GM19452 (cell line): ENCODE measurements at regions not wholly inside any gene's neighbourhood (a gene's known extent, or its start where the extent isn't known, plus 50 kb on each side); places are given as distances from the start of the nearest gene placed in this dataset.
"Not testable (repeated sequence)": the region's sequence is repeated elsewhere in the genome, so short reads cannot be mapped to it uniquely, and the experiment has no call there.

ENCODE experiments used
- ATAC-seq: cut with Tn5 transposase; IDR thresholded peaks from one replicate; pipeline ENCODE4 v1.9.1; 2021; ENCODE audit not compliant: unreplicated experiment

GRCh38 chr13:22903925-22904324 is 276.9 kb upstream of the SGCG start:
- no peak for ATAC-seq

GRCh38 chr13:22915442-22916082 is 265.2 kb upstream of the SGCG start:
- peak; percentile 72 for ATAC-seq

DNA sequence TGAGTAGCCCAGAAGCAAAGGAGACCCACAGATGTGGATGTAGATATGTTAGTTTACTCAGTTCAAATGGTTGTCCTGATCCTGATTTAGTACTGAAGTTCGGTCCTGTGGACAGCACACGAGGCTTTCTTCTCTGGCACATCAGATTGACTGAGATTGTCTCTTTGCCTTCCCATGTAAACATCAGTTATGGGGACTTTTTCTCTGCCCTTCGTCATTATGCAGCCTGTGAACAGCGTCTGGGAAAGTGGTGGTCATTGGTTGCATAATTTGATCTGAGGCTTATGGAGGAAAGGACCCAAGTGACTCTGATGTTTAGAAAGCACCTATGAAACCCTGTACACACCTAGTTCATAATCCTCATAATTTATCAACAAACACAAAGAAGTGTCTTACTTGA is 264.5 kb upstream of the SGCG start:
- ATAC-seq, result not testable (repeated sequence)

DNA sequence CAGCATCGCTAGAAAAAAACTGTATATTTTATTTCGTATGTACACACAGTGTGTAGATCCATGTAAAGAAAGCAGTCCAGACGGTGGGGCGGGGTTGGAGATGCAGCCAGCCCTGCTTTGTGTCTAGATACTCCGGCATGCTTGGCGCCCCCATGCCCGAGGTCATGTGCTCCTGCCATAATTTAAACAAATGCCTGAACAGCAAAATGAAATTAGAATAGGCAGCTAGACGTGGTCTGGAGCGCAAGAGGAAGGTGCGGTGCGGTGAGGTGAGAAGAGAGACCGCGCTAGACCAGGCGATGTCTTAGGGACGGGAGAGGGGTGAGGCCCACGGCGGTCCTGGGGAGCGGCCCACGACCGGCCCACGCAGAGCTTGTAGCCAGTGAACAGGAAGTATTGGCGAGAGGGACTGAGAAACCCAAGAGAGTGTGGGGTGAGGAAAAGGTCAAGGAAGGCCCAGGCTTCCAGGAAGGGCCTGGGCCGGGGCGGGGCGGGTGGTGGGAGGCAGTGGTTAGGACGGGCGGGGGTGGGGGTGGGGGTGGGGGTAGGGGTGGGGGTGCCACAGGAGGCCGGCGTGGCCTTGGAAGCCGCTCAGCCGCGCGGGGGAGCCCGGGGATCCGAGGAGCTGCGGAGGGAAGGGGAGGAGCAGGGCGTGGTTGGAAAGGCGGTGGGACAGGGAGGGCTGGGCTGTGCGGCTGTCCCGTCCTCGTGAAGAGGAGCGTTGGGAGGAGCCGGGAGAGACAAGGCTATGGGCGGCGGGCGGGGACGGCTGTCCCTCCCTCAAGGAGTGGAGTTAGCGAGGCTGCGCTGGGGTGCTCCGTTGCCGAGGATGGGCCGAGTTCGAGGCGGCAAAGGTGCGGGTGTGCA is 254.7 kb upstream of the SGCG start:
- no peak for ATAC-seq

DNA sequence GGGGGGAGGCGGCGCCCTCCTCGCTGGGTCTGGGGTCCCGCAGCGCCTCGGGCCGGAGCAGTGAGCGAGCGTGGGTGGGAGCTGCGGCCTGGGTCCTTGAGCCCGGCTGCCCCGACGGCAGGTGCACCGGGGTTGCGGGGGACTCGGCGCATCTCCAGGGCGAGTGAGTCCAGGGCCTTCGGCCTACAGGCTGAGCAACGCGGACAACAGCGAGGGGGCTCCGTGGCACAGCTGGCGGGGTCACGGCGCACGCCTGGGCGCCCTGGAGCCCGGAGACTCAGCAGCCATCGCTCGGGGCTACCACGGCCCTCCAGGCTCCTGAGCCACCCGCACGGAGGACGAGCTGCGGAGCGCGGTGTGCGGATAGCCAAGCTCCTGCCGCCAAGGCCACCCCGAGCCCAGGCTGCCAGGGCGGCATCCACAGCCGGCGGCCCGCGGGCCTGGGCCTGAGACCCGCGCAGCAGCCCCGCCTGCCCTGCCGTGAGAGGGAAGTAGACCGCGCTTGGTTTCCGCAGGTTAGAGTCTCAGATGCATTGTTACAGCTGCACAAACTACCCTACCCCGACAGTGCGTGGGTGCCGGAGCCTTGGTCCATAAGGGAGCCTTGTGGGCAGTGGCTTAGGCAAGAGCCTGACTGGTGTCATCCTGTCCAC is 253.9 kb upstream of the SGCG start:
- no peak for ATAC-seq

GRCh38 chr13:22927845-22928244 is 252.9 kb upstream of the SGCG start:
- ATAC-seq, result not testable (repeated sequence)

- no peak for ATAC-seq
Measured at GRCh38 chr13:22929381-22930126, 251.2 kb upstream of the SGCG start.

- ATAC-seq, result no peak
Measured at GRCh38 chr13:22931576-22931975, 249.2 kb upstream of the SGCG start.

- not testable (repeated sequence) for ATAC-seq
Measured at GRCh38 chr13:22932632-22933412, 248.0 kb upstream of the SGCG start.

- no peak for ATAC-seq
Measured at GRCh38 chr13:22933571-22934181, 247.1 kb upstream of the SGCG start.

GRCh38 chr13:22934744-22935523 is 245.8 kb upstream of the SGCG start:
- ATAC-seq, result no peak

- no peak for ATAC-seq
Measured at GRCh38 chr13:22936228-22936627, 244.6 kb upstream of the SGCG start.

DNA sequence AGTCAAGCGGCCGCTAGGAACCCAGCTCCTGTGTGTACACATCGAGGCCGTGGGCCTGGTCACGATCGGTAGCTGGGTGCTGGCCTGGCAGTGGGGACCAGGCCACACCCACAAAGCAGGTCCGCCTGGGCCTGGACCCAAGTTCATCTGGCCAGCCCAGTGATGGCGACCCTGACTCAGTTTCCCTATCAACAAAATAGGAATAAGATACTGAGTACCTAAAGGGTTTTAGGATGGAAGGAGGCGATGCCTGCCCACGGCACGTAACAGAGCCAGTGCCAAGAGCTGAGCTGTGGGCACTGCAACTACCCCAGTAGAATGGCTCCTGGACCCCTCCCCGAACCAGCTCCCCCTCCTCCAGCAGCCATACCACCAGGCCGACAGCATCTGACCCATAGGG is 243.5 kb upstream of the SGCG start:
- no peak for ATAC-seq

DNA sequence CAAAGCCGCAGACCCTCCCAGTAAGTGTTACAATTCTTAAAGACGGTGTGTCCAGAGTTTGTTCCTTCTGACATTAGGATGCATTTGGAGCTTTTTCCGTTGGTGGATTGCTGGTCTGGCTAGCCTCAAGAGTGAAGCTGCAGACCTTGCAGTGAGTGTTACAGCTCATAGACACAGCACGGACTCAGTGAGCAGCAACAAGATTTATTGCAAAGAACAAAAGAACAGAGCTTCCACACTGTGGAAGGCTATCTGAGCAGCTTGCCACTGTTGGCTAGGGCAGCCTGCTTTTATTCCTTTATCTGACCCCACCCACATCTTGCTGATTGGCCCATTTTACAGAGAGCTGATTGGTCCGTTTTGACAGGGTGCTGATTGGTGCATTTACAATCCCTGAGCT is 242.8 kb upstream of the SGCG start:
- no peak for ATAC-seq

GRCh38 chr13:22938576-22938975 is 242.2 kb upstream of the SGCG start:
- ATAC-seq, result no peak

GRCh38 chr13:22939157-22939556 is 241.6 kb upstream of the SGCG start:
- ATAC-seq, result no peak

GRCh38 chr13:22940090-22940710 is 240.6 kb upstream of the SGCG start:
- no peak for ATAC-seq

DNA sequence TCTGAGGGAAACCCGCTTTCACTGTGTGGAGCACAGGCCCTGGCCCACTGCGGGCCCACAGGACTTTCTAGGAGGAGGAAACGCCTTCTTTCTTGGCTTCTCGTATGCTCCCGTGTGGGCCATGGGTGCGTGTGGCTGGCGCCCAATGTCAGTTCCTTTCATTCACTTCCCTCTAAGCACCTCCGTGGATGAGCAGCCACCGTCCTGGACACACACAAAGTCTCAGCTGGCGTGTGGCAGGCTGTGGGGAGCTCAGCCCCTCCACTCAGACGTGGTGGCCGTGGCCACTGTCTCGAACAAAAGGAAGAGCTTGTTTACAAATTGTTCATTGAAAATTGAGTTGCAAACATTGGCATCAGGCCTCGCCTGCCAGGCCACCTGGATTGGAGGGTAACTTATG is 240.0 kb upstream of the SGCG start:
- ATAC-seq, result no peak

DNA sequence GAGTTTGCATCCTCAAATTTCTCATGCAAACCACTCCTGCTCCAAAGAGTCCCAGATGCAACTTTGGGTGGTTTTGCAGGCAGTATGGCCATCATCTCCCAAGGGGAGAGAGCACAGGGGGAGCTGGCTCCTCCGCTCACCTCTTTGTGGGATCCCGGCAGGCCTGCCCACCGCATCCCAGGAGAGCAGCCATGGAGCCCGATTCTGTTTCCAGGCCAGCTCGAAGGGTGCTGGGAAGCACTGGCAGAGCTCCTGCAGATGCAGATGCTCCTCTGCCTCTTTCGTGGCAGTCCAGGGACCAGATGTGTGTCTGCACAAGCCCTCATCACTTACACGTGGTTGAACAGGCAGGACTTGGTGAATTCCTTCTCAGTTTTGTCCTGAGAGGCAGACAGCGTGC is 239.3 kb upstream of the SGCG start:
- not testable (repeated sequence) for ATAC-seq
